Gastrocnemius medialis (tissue), 4 donors: ENCODE measurements at regions not wholly inside any gene's neighbourhood (a gene's known extent, or its start where the extent isn't known, plus 50 kb on each side); places are given as distances from the start of the nearest gene placed in this dataset.
"Not testable (repeated sequence)": the region's sequence is repeated elsewhere in the genome, so short reads cannot be mapped to it uniquely, and the experiment has no call there.

Experiments
- ATAC-seq, 2 donors: fragments of 150-250 bp; one replicate each; pipeline ENCODE4 v1.9.1; 2016
- DNase-seq, 2 donors: peaks; one replicate each; pipeline ENCODE4 v3.0.0-alpha.2; 2019
- H3K27ac ChIP-seq, 4 donors: fragments of 200-600 bp; sonication (generic); 1 replicate in 1 of 4; 2 replicates in 3 of 4; pipeline ENCODE4 v1.5.1; 2016 to 2018; ENCODE audit warnings: mild to moderate bottlenecking in 2 of 4, moderate library complexity in 1 of 4
- H3K27me3 ChIP-seq, 3 donors: fragments of 200-600 bp; sonication (generic) in 2 of 3; 1 replicate in 1 of 3; 2 replicates in 2 of 3; pipeline versions ENCODE4 v1.5.1 to v1.6.0; 2016 to 2019; ENCODE audit warnings: mild to moderate bottlenecking in 1 of 3, moderate library complexity in 1 of 3
- H3K36me3 ChIP-seq, 2 donors: fragments of 200-600 bp; sonication (generic) in 1 of 2; one replicate each; pipeline ENCODE4 v1.5.1; 2017 to 2018
- H3K4me1 ChIP-seq, 2 donors: fragments of 200-600 bp; sonication (generic) in 1 of 2; one replicate each; pipeline ENCODE4 v1.5.1; 2016 to 2017; ENCODE audit warnings: mild to moderate bottlenecking in 2 of 2
- H3K4me3 ChIP-seq, 4 donors: fragments of 200-600 bp; sonication (generic) in 3 of 4; 1 replicate in 1 of 4; 2 replicates in 3 of 4; pipeline ENCODE4 v1.5.1; 2016 to 2019; ENCODE audit warnings: mild to moderate bottlenecking in 2 of 4
- H3K9me3 ChIP-seq, 3 donors: fragments of 200-600 bp; sonication (generic) in 2 of 3; 1 replicate in 1 of 3; 2 replicates in 2 of 3; pipeline ENCODE4 v1.5.1; 2016 to 2019
- CTCF ChIP-seq, 5 experiments: fragments of 450-650 bp in 3 of 5; fragments of 200-600 bp in 2 of 5; sonication (generic) in 2 of 5; IDR thresholded peaks in 4 of 5; conservative IDR thresholded peaks in 1 of 5; 1 replicate in 4 of 5; 2 replicates in 1 of 5; pipeline ENCODE4 v1.5.1; 2016 to 2019; ENCODE audit warnings: antibody characterized with exemption in 5 of 5, mild to moderate bottlenecking in 3 of 5, moderate library complexity in 3 of 5
- POLR2A ChIP-seq, 2 donors: fragments of 450-650 bp; IDR thresholded peaks; one replicate each; pipeline ENCODE4 v1.6.1; 2017; ENCODE audit warnings: antibody characterized with exemption in 2 of 2, mild to moderate bottlenecking in 2 of 2, moderate library complexity in 2 of 2
- in situ Hi-C, 4 donors: fragments of 200-750 bp; cut with MboI; loops; one replicate each; pipeline versions ENCODE4 v1.15.0 to v1.8.0; 2017; ENCODE audit warnings: low sequenced_read_pairs in 4 of 4
- intact Hi-C: fragments of 100-400 bp; cut with DNase I; formaldehyde crosslinking; loops from one replicate; pipeline ENCODE4 v1.15.1; 2023; ENCODE audit warnings: low total_unique reads

GRCh38 chr10:9561821-9562505 lies 1455.7 kb upstream of the CELF2 start:
- H3K4me1 ChIP-seq: no peaks in the 10 kb centered on the region
- no peaks in the 10 kb centered on the region for H3K36me3 ChIP-seq
- ATAC-seq: no peak
- H3K27me3 ChIP-seq: no peaks in the 10 kb centered on the region
- no peaks in the 10 kb centered on the region for H3K9me3 ChIP-seq
- DNase-seq: no peak
- no peak for TF ChIP-seq CTCF (IDR thresholded peaks at IDR 0.05 in 4 of 5, conservative IDR thresholded peaks at IDR 0.05 in 1 of 5)
- no peak for TF ChIP-seq POLR2A (IDR thresholded peaks at IDR 0.05)
- H3K4me3 ChIP-seq: no peak overlapping the region
- in situ Hi-C loops (no loop called here), intact Hi-C loops (no loop called here)
- no peak overlapping the region for H3K27ac ChIP-seq

- intact Hi-C loops: no loop called here
- in situ Hi-C loops: no loop called here
- no peak overlapping the region for H3K4me3 ChIP-seq
- TF ChIP-seq POLR2A (IDR thresholded peaks at IDR 0.05) (no peak), CTCF (IDR thresholded peaks at IDR 0.05 in 4 of 5, conservative IDR thresholded peaks at IDR 0.05 in 1 of 5) (no peak)
- H3K27me3 ChIP-seq: no peaks in the 10 kb centered on the region
- DNase-seq: no peak
- ATAC-seq: no peak
- H3K36me3 ChIP-seq: no peaks in the 10 kb centered on the region
- H3K9me3 ChIP-seq: no peaks in the 10 kb centered on the region
- H3K27ac ChIP-seq: no peak overlapping the region
- H3K4me1 ChIP-seq: no peaks in the 10 kb centered on the region
Measured at GRCh38 chr10:9577746-9578145, 1439.9 kb upstream of the CELF2 start.

- TF ChIP-seq POLR2A (IDR thresholded peaks at IDR 0.05) (no peak), CTCF (IDR thresholded peaks at IDR 0.05 in 4 of 5, conservative IDR thresholded peaks at IDR 0.05 in 1 of 5) (no peak)
- ATAC-seq: no peak
- Histone ChIP-seq H3K4me3 (no peak overlapping the region), H3K27me3 (no peaks in the 10 kb centered on the region), H3K27ac (no peak overlapping the region), H3K4me1 (no peaks in the 10 kb centered on the region), H3K36me3 (no peaks in the 10 kb centered on the region), H3K9me3 (no peaks in the 10 kb centered on the region)
- intact Hi-C loops: no loop called here
- in situ Hi-C loops: no loop called here
- DNase-seq: no peak
Measured at GRCh38 chr10:9579110-9579705, 1438.5 kb upstream of the CELF2 start.

- in situ Hi-C loops, H3K4me1 ChIP-seq, H3K27ac ChIP-seq, ATAC-seq, H3K4me3 ChIP-seq, H3K9me3 ChIP-seq, H3K27me3 ChIP-seq, H3K36me3 ChIP-seq, DNase-seq, intact Hi-C loops: not testable (repeated sequence)
Measured at GRCh38 chr10:9582803-9583202, 1434.9 kb upstream of the CELF2 start.

- in situ Hi-C loops: no loop called here
- H3K36me3 ChIP-seq: no peaks in the 10 kb centered on the region
- no peak overlapping the region for H3K27ac ChIP-seq
- no peaks in the 10 kb centered on the region for H3K4me1 ChIP-seq
- H3K9me3 ChIP-seq: no peaks in the 10 kb centered on the region
- DNase-seq: no peak
- ATAC-seq: no peak
- H3K4me3 ChIP-seq: no peak overlapping the region
- H3K27me3 ChIP-seq: no peaks in the 10 kb centered on the region
- TF ChIP-seq POLR2A (IDR thresholded peaks at IDR 0.05) (no peak), CTCF (IDR thresholded peaks at IDR 0.05 in 4 of 5, conservative IDR thresholded peaks at IDR 0.05 in 1 of 5) (no peak)
- intact Hi-C loops: no loop called here
Measured at GRCh38 chr10:9596368-9596920, 1421.2 kb upstream of the CELF2 start.
